A549 (cell line): ENCODE measurements at regions not wholly inside any gene's neighbourhood (a gene's known extent, or its start where the extent isn't known, plus 50 kb on each side); places are given as distances from the start of the nearest gene placed in this dataset.

Source experiments
- CTCF ChIP-seq: fragments of >200 bp; sonication (Bioruptor Twin); formaldehyde crosslinking; IDR thresholded peaks from 3 replicates; pipeline ENCODE4 v1.5.1; 2016
- EP300 ChIP-seq, 2 experiments: fragments of >200 bp; sonication (Bioruptor Twin); formaldehyde crosslinking; IDR thresholded peaks; 2 replicates in 1 of 2; 3 replicates in 1 of 2; pipeline ENCODE4 v1.6.1; 2016 to 2017
- HEYL ChIP-seq: fragments of 250-450 bp; sonication (Bioruptor Pico); IDR thresholded peaks from 2 replicates; pipeline ENCODE4 v1.8.0; 2021; ENCODE audit warnings: mild to moderate bottlenecking, moderate library complexity
- MAZ ChIP-seq: fragments of 150-350 bp; IDR thresholded peaks from 2 replicates; pipeline ENCODE4 v1.6.1; 2014; ENCODE audit warnings: antibody characterized with exemption, low read depth, low read length, borderline replicate concordance
- POLR2A ChIP-seq: IDR thresholded peaks from 2 replicates; pipeline ENCODE4 v1.6.1; 2012; ENCODE audit warnings: mild to moderate bottlenecking, low read length
- REST ChIP-seq: fragments of 200-600 bp; sonication (generic); IDR thresholded peaks from 2 replicates; pipeline ENCODE4 v1.6.1; 2016; ENCODE audit warnings: antibody characterized with exemption, mild to moderate bottlenecking, moderate library complexity
- SMC3 ChIP-seq: fragments of >200 bp; sonication (Bioruptor Twin); formaldehyde crosslinking; IDR thresholded peaks from 3 replicates; pipeline ENCODE4 v1.6.1; 2018; ENCODE audit warnings: inconsistent platforms
- USF2 ChIP-seq: fragments of 450-650 bp; IDR thresholded peaks from 2 replicates; pipeline ENCODE4 v1.6.1; 2014; ENCODE audit warnings: antibody characterized with exemption
- ZFP36 ChIP-seq: fragments of 450-650 bp; IDR thresholded peaks from 2 replicates; pipeline ENCODE4 v1.6.1; 2014; ENCODE audit warnings: borderline replicate concordance; ENCODE audit not compliant: partially characterized antibody

GRCh38 chrX:35680940-35681346 is 117.2 kb upstream of the MAGEB16 start:
- TF ChIP-seq EP300 (IDR thresholded peaks at IDR 0.05) (no peak), CTCF (no peak), POLR2A (no peak), SMC3 (no peak), MAZ (no peak), USF2 (no peak), HEYL (CRISPR knock-in tag) (no peak), ZFP36 (no peak), REST (no peak)
